HL-60 (cell line): ENCODE measurements at regions not wholly inside any gene's neighbourhood (a gene's known extent, or its start where the extent isn't known, plus 50 kb on each side); places are given as distances from the start of the nearest gene placed in this dataset.

Experiments
- CTCF ChIP-seq: IDR thresholded peaks from one replicate; pipeline ENCODE4 v1.5.1; 2011; ENCODE audit warnings: low read length, control low read depth, inconsistent platforms; ENCODE audit not compliant: insufficient read depth
- GABPA ChIP-seq: IDR thresholded peaks from 2 replicates; pipeline ENCODE4 v1.6.1; 2012; ENCODE audit warnings: low read depth
- POLR2AphosphoS5 ChIP-seq: IDR thresholded peaks from 2 replicates; pipeline ENCODE4 v1.6.1; 2012; ENCODE audit warnings: low read depth
- REST ChIP-seq: IDR thresholded peaks from 2 replicates; pipeline ENCODE4 v1.6.1; 2012; ENCODE audit warnings: low read depth; ENCODE audit not compliant: insufficient replicate concordance
- SPI1 ChIP-seq: IDR thresholded peaks from 2 replicates; pipeline ENCODE4 v1.6.1; 2012; ENCODE audit warnings: low read depth, mild to moderate bottlenecking, borderline replicate concordance

GRCh38 chr3:66729687-66730393 is 229.0 kb upstream of the LRIG1 start:
- TF ChIP-seq CTCF (no peak), POLR2AphosphoS5 (no peak), REST (no peak), GABPA (no peak), SPI1 (no peak)
